ENCODE measurements at regions not wholly inside any gene's neighbourhood (a gene's known extent, or its start where the extent isn't known, plus 50 kb on each side); places are given as distances from the start of the nearest gene placed in this dataset.

DNA sequence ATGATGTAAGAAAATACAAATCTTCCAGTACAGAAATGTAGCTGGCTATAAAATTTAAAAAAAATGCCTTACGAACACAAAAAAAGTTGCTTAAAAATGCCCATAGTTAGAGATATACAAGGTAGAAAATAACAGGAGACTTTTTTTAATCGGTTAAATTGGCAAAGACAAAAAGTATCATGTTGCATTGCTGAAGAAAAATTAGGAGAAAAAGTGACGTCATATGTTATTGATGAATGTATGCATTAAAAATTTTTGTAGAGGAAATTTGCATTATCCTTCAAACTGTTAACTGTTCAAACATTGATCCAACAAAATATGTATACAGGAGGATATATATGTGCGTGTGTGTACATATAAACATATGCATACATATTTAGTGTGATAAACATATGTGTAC lies 1634.4 kb upstream of the PCDH7 start:
- TF ChIP-seq POLR2AphosphoS5 (IDR thresholded peaks at IDR 0.05), result no peak
- TF ChIP-seq, protein P1, sequence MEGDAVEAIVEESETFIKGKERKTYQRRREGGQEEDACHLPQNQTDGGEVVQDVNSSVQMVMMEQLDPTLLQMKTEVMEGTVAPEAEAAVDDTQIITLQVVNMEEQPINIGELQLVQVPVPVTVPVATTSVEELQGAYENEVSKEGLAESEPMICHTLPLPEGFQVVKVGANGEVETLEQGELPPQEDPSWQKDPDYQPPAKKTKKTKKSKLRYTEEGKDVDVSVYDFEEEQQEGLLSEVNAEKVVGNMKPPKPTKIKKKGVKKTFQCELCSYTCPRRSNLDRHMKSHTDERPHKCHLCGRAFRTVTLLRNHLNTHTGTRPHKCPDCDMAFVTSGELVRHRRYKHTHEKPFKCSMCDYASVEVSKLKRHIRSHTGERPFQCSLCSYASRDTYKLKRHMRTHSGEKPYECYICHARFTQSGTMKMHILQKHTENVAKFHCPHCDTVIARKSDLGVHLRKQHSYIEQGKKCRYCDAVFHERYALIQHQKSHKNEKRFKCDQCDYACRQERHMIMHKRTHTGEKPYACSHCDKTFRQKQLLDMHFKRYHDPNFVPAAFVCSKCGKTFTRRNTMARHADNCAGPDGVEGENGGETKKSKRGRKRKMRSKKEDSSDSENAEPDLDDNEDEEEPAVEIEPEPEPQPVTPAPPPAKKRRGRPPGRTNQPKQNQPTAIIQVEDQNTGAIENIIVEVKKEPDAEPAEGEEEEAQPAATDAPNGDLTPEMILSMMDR (IDR thresholded peaks at IDR 0.05), result no peak
- TF ChIP-seq EP300 (IDR thresholded peaks at IDR 0.05), result no peak
